GM12878 (cell line): ENCODE measurements at regions not wholly inside any gene's neighbourhood (a gene's known extent, or its start where the extent isn't known, plus 50 kb on each side); places are given as distances from the start of the nearest gene placed in this dataset.

ENCODE experiments used
- CREB1 ChIP-seq: IDR thresholded peaks from 2 replicates; pipeline ENCODE4 v1.6.1; 2012; ENCODE audit warnings: low read depth, mild to moderate bottlenecking, inconsistent platforms
- GATAD2B ChIP-seq: fragments of 450-650 bp; conservative IDR thresholded peaks from 2 replicates; pipeline ENCODE4 v1.6.1; 2017; ENCODE audit warnings: low read depth, mild to moderate bottlenecking, moderate library complexity
- MXI1 ChIP-seq: fragments of 150-350 bp; IDR thresholded peaks from 2 replicates; pipeline ENCODE4 v1.6.1; 2011; ENCODE audit warnings: low read depth, mild to moderate bottlenecking, inconsistent platforms, low read length, improper control_type of control experiment
- POLR2A ChIP-seq: IDR thresholded peaks from 2 replicates; pipeline ENCODE4 v1.6.1; 2011; ENCODE audit warnings: low read depth, mild to moderate bottlenecking, low read length
- USF2 ChIP-seq: IDR thresholded peaks from 2 replicates; pipeline ENCODE4 v1.6.1; 2011; ENCODE audit warnings: low read depth, low read length, improper control_type of control experiment, borderline replicate concordance
- YY1 ChIP-seq: IDR thresholded peaks from 2 replicates; pipeline ENCODE4 v1.6.1; 2011; ENCODE audit warnings: low read depth, mild to moderate bottlenecking, low read length
- ZNF274 ChIP-seq: IDR thresholded peaks from one replicate; pipeline ENCODE4 v1.8.0; 2011; ENCODE audit not compliant: insufficient read length, insufficient read depth

GRCh38 chr7:10592604-10593003 lies 381.1 kb upstream of the PHF14 start:
- TF ChIP-seq POLR2A (no peak), USF2 (no peak), GATAD2B (no peak), CREB1 (no peak), ZNF274 (no peak), MXI1 (no peak), YY1 (no peak)
